ENCODE measurements at regions not wholly inside any gene's neighbourhood (a gene's known extent, or its start where the extent isn't known, plus 50 kb on each side); places are given as distances from the start of the nearest gene placed in this dataset.

DNA sequence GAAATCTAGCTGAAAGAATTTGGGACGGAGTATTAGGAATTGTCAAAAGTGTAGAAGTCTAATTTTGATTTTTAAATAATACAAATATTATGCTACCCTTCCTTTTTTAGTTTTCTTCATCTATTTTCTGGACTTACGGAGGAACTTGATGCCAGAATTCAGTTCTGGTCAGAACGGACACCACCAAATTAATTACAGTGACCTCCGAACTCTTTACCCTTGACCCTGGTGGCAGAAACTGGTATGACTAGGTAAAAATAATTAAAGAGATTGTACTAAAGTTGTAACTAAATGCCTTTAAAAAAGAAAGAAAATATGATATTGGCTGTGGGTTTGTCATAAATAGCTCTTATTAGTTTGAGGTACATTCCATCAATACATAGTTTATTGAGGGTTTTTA lies 751.1 kb upstream of the MAP3K7 start:
- TF ChIP-seq CTCF (IDR thresholded peaks at IDR 0.05; ENCODE audit: low read depth, low read length, missing input control) (no peak), FOXA2 (IDR thresholded peaks at IDR 0.05) (no peak), TAF1 (conservative IDR thresholded peaks at IDR 0.05) (no peak)
- TF ChIP-seq, protein P1, sequence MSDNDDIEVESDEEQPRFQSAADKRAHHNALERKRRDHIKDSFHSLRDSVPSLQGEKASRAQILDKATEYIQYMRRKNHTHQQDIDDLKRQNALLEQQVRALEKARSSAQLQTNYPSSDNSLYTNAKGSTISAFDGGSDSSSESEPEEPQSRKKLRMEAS (IDR thresholded peaks at IDR 0.05), result no peak

All from liver (tissue), 3 donors.